ENCODE measurements at regions not wholly inside any gene's neighbourhood (a gene's known extent, or its start where the extent isn't known, plus 50 kb on each side); places are given as distances from the start of the nearest gene placed in this dataset.

DNA sequence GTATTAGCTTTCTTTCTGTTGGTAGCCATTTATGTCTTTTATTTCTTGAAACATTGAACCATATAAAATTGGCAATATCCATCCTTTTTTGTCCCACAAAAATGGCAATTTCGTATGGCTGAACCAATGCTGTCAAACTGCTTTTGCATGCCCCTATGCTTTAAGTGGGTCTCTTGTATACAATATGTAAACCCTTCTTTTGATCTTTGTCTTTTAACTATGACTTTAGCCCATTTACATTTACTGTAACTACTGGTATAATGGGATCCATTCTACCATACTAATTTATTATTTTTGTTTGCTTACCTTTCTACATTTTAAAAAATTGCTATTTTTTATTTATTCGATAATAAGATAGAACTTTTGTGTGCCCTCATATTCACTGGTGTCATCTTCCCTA, 93.4 kb downstream of the TENT4A start:
- TF ChIP-seq CTCF (IDR thresholded peaks at IDR 0.05) (no peak), POLR2A (IDR thresholded peaks at IDR 0.05) (no peak)
- no peaks in the 10 kb centered on the region for H3K9me3 ChIP-seq (replicated peaks in 1 of 3)
- H3K4me3 ChIP-seq, result no peak overlapping the region
- no peaks in the 10 kb centered on the region for H3K4me1 ChIP-seq (replicated peaks in 1 of 2)
- intact Hi-C loops (cut with DNase I), result no loop called here
- H3K36me3 ChIP-seq (replicated peaks in 1 of 2), result no peaks in the 10 kb centered on the region
- no peaks in the 10 kb centered on the region for H3K27me3 ChIP-seq
- 66 to 71% (median 68%) methylated on average over 2 of the region's 2 CpGs for WGBS, 4 donors
- no peak overlapping the region for H3K27ac ChIP-seq
- no peak for DNase-seq

DNA sequence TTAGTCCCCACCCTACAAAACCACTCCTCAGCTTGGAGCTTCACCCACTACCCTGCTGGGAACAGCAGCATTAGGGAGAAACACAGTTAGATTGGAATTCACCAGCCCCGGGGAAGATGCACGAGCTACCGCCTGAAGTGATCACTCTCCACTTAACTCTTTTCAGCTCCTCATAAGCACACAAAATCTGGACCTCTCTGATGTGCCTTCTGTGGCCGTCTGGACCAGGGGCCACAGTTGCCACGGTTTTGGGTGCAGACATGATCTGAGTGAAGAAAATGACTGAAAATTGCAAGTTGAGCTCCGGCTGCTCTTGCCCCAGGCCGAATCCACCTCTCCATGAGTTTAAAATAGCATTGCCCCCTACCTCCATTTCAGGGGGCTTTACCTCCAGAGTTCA, 95.2 kb downstream of the TENT4A start:
- H3K36me3 ChIP-seq (replicated peaks in 1 of 2), result no peaks in the 10 kb centered on the region
- no peak overlapping the region for H3K27ac ChIP-seq
- TF ChIP-seq CTCF (IDR thresholded peaks at IDR 0.05) (no peak), POLR2A (IDR thresholded peaks at IDR 0.05) (no peak)
- intact Hi-C loops (cut with DNase I), result no loop called here
- no peaks in the 10 kb centered on the region for H3K27me3 ChIP-seq
- DNase-seq, result no peak
- no peaks in the 10 kb centered on the region for H3K9me3 ChIP-seq (replicated peaks in 1 of 3)
- H3K4me3 ChIP-seq, result no peak overlapping the region
- 81 to 89% (median 84%) methylated on average over 4 to 7 of the region's 7 CpGs for WGBS, 4 donors
- peaks cover 4% of the 10 kb centered on the region in 2 donors for H3K4me1 ChIP-seq (replicated peaks in 1 of 2)

- H3K9me3 ChIP-seq (replicated peaks in 1 of 3), result no peaks in the 10 kb centered on the region
- TF ChIP-seq CTCF (IDR thresholded peaks at IDR 0.05), result no peak
- no peak for TF ChIP-seq POLR2A (IDR thresholded peaks at IDR 0.05)
- WGBS, 4 donors, result 82 to 96% (median 89%) methylated on average over 7 to 8 of the region's 8 CpGs
- no peak overlapping the region for H3K27ac ChIP-seq
- DNase-seq, result no peak
- intact Hi-C loops (cut with DNase I), result no loop called here
- H3K36me3 ChIP-seq (replicated peaks in 1 of 2), result no peaks in the 10 kb centered on the region
- peaks cover 4 to 6% of the 10 kb centered on the region in 2 donors for H3K4me1 ChIP-seq (replicated peaks in 1 of 2)
- H3K4me3 ChIP-seq, result no peak overlapping the region
- no peaks in the 10 kb centered on the region for H3K27me3 ChIP-seq
Observed at GRCh38 chr5:6810641-6811405, 97.6 kb downstream of the TENT4A start.

DNA sequence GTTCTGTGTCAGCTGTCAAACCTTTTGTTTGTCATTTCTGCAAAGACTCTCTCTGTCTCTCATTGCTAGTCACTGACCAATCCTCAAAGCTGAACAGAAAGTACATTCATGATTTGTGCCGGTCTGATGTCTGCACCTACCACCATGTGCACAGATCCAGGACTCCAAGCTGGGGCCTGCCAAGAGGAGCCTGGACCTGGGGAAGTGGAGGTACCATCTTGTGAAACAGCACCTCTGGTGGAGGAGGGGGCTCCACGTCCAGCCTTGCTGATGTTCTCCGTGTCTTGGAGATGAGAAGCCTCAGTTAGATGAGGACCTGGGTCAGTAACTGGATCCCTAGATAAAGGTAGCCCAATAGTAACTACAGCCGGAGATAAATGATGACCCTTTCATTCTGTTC, 98.9 kb downstream of the TENT4A start:
- Histone ChIP-seq H3K4me1 (replicated peaks in 1 of 2) (peaks cover 4 to 6% of the 10 kb centered on the region in 2 donors), H3K4me3 (no peak overlapping the region), H3K27ac (no peak overlapping the region), H3K9me3 (replicated peaks in 1 of 3) (no peaks in the 10 kb centered on the region), H3K27me3 (peaks cover under 1% of the 10 kb centered on the region), H3K36me3 (replicated peaks in 1 of 2) (no peaks in the 10 kb centered on the region)
- intact Hi-C loops (cut with DNase I), result no loop called here
- no peak for TF ChIP-seq CTCF (IDR thresholded peaks at IDR 0.05)
- TF ChIP-seq POLR2A (IDR thresholded peaks at IDR 0.05), result no peak
- WGBS, 4 donors, result 58 to 87% (median 67%) methylated on average over 4 of the region's 4 CpGs
- no peak for DNase-seq
